ENCODE measurements at regions not wholly inside any gene's neighbourhood (a gene's known extent, or its start where the extent isn't known, plus 50 kb on each side); places are given as distances from the start of the nearest gene placed in this dataset.

DNA sequence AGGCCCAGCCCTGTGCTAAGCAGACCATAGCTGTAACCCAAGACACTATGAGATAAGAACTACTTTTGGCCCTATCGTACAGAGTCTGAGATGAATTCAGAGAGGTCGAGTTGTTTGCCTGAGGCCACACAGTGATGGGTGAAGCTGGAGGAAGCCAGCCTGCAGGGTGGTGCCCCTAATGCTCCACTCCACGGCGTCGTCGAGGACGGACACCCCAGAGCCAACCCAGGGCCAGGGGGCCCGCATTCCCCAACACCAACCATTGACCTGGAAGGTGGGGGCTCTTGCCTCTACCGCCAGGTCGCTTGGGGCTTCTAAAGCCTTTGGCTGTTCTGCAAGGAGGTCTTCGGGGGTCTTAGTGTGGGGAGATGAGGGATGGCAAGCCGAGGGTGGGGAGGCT lies 84.1 kb downstream of the IRF8 start:
- no peak for TF ChIP-seq POLR2A (IDR thresholded peaks at IDR 0.05)
- TF ChIP-seq EP300 (IDR thresholded peaks at IDR 0.05), result no peak
- TF ChIP-seq, protein P1, sequence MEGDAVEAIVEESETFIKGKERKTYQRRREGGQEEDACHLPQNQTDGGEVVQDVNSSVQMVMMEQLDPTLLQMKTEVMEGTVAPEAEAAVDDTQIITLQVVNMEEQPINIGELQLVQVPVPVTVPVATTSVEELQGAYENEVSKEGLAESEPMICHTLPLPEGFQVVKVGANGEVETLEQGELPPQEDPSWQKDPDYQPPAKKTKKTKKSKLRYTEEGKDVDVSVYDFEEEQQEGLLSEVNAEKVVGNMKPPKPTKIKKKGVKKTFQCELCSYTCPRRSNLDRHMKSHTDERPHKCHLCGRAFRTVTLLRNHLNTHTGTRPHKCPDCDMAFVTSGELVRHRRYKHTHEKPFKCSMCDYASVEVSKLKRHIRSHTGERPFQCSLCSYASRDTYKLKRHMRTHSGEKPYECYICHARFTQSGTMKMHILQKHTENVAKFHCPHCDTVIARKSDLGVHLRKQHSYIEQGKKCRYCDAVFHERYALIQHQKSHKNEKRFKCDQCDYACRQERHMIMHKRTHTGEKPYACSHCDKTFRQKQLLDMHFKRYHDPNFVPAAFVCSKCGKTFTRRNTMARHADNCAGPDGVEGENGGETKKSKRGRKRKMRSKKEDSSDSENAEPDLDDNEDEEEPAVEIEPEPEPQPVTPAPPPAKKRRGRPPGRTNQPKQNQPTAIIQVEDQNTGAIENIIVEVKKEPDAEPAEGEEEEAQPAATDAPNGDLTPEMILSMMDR (IDR thresholded peaks at IDR 0.05), result no peak
- WGBS, 2 donors, result 83 to 91% methylated on average over 7 to 10 of the region's 12 CpGs
- DNase-seq (ENCODE audit: low spot score in 2 of 2), result no peak
- Histone ChIP-seq H3K27ac (no peak overlapping the region), H3K27me3 (no peaks in the 10 kb centered on the region), H3K36me3 (no peaks in the 10 kb centered on the region), H3K4me1 (peaks cover 0 to 48% (median 18%) of the 10 kb centered on the region in 4 donors), H3K9me3 (no peaks in the 10 kb centered on the region), H3K4me3 (no peak overlapping the region)

DNA sequence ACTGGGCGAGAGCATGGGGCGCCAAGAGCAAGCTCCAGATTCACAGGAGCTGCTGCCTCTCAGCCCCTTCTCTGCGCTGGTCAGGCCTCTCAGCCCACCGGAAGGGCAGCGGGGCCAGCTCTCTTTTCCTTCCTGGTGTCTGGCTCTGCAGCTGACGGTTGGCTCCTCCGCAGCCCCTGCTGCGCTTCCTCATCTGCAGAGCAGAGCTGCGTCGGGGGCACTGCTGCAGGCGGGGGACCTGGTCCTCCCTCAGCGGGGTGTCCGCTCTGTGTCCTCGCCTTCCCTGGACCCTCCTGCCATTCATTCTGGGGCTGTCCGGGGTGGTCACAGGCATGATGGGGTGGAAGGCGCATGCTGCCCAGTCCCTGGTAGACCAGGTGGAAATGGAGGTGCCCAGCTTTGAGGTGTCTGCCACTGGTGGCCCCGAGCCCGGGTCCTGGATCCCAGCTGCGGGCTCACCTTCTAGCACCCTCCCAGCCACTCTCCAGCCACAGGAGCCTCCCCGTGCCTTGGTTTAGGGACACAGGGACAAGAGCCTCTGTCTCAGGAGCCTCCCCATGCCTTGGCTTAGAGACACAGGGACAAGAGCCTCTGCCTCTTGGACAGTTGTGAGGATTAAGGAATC lies 84.8 kb downstream of the IRF8 start:
- Histone ChIP-seq H3K4me3 (no peak overlapping the region), H3K27ac (no peak overlapping the region), H3K4me1 (peaks cover 0 to 41% (median 16%) of the 10 kb centered on the region in 4 donors), H3K9me3 (no peaks in the 10 kb centered on the region), H3K27me3 (no peaks in the 10 kb centered on the region), H3K36me3 (no peaks in the 10 kb centered on the region)
- TF ChIP-seq POLR2A (IDR thresholded peaks at IDR 0.05), result no peak
- DNase-seq (ENCODE audit: low spot score in 2 of 2), result no peak
- 75 to 82% methylated on average over 16 to 20 of the region's 20 CpGs for WGBS, 2 donors

DNA sequence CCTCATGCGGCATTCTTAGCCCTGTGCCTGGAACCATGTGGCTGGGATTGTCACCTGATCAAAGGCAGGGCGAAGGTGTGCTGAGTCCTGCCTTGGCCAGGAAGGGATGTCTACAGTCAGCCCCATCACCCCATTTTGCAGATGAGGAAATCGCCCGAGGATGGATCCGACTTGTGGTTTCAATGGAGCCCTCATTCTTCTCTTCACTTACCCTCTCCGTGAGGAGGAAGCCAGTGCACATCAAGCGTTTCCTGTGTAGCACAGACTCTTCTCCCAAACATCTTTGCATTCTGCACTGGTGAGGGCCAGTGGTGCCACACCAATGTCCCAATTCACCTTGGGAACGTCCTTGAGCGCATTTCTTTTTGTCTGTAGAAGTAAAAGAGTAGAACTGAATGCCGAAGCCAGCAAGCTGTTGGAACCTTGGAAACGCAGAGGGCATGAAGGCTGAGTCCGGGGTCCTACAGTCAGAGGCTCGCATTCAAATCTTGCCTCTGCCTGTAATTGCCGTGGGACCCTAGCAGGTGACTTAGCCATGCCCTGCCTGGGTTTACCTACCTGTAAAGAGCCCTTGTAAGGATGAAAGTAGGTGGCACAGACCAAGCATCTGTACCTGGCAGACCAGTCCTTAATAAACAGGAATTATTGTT lies 85.4 kb downstream of the IRF8 start:
- Histone ChIP-seq H3K27ac (peak overlapping the region in 1 of 4 donors; percentile 8), H3K4me1 (peaks cover 0 to 35% (median 14%) of the 10 kb centered on the region in 4 donors), H3K36me3 (no peaks in the 10 kb centered on the region), H3K4me3 (no peak overlapping the region), H3K27me3 (no peaks in the 10 kb centered on the region), H3K9me3 (no peaks in the 10 kb centered on the region)
- no peak for DNase-seq (ENCODE audit: low spot score in 2 of 2)
- TF ChIP-seq POLR2A (IDR thresholded peaks at IDR 0.05), result no peak
- WGBS, 2 donors, result 89% methylated on average over 11 to 14 of the region's 14 CpGs

DNA sequence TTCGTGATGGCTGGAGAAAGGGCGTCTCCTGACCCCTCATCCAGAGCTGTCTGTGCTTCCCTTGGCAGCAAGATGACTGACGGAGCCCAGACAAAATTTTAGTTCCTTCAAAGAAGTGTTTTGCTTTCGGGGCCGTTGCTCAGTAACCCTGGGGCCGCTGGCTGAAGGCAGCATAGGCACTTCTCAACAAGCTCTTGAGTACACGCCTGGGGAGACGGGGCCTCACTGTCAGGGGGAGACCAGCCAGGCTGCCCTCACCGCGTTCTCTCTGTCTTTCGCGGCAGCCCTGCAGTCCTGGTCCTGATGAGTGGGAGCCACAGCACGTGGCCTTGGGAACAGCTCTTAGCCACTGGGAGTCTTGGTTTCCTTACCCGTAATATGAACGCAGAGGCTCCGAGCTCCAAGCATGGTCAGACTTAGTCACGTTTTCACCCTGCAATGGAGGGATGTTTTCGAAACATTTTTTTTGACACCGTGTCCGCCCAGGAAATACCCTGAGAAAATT lies 86.0 kb downstream of the IRF8 start:
- H3K36me3 ChIP-seq, result no peaks in the 10 kb centered on the region
- H3K27me3 ChIP-seq, result no peaks in the 10 kb centered on the region
- no peaks in the 10 kb centered on the region for H3K9me3 ChIP-seq
- no peak for DNase-seq (ENCODE audit: low spot score in 2 of 2)
- TF ChIP-seq, protein P1 (IDR thresholded peaks at IDR 0.05), result no peak
- TF ChIP-seq POLR2A (IDR thresholded peaks at IDR 0.05), result no peak
- 55 to 63% methylated on average over 20 of the region's 20 CpGs for WGBS, 2 donors
- H3K4me1 ChIP-seq, result peaks cover 0 to 40% (median 14%) of the 10 kb centered on the region in 4 donors
- H3K4me3 ChIP-seq, result no peak overlapping the region
- peak overlapping the region in 1 of 4 donors; percentile 8 for H3K27ac ChIP-seq

DNA sequence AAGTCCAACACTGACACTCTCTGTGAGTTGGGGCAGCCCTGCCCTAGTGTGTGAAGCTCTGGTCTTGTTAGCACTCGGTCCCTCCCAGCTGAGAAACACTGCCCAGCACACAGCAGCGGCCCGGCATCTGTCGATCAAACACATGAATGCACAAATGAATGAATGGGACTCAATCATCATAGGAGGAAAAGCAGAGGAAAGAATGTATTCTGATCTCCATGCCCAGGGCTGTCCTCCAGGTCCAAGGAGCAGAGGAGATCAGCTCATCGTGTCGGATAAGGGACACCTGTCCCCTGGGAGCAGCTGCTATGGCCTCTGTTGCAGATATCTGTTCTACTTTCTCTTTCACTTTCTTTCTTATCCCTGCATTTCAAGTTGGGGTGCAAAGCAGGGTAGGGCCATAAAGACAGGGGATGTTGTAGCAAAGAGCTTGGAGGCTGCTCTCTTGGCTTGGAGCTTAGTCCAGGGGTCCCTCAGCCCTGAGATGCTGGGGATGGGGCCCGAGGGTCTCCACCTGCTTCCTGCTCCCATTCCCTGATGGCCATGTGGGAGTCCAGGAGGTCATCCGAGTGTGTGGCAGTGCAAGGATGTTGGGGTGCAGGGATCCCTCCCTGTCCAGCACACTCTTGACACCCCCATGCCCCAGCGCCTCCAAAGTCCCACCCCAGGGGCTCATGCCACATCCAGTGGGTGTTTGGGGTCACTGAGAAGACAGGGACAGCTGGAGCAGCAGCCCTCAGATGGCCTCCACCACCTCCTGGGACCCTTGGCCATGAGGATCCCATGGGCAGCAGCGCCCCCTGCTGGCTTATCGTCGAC lies 88.2 kb downstream of the IRF8 start:
- 33 to 53% methylated on average over 9 to 10 of the region's 12 CpGs for WGBS, 2 donors
- no peak for DNase-seq (ENCODE audit: low spot score in 2 of 2)
- H3K4me1 ChIP-seq, result peaks cover 0 to 37% (median 11%) of the 10 kb centered on the region in 4 donors
- no peak for TF ChIP-seq POLR2A (IDR thresholded peaks at IDR 0.05)
- TF ChIP-seq, protein P1 (IDR thresholded peaks at IDR 0.05), result peak; percentile 42 to 74 (median 63)
- peak overlapping the region in 2 of 4 donors; percentile 52 to 59 for H3K27ac ChIP-seq
- no peaks in the 10 kb centered on the region for H3K36me3 ChIP-seq
- H3K4me3 ChIP-seq, result peak overlapping the region in 2 of 4 donors; percentile 15 to 36
- H3K27me3 ChIP-seq, result no peaks in the 10 kb centered on the region
- no peaks in the 10 kb centered on the region for H3K9me3 ChIP-seq

DNA sequence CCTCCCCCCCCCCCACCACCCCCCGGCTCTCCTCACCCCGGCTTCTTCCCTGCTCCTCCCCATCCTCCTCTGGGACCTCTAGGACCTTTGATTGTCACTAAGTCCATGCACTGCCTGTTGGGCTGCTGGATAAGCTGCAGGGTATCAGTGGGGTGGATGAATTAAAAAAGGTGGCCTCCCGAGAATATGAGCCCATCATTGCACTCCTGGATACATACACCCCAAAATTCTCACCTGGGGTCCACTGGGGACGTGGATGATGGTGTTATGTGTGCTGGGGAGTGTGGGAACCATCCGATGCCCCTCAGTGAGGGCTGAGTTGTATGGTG lies 88.8 kb downstream of the IRF8 start:
- 51 to 81% methylated on average over 3 to 5 of the region's 5 CpGs for WGBS, 2 donors
- no peaks in the 10 kb centered on the region for H3K36me3 ChIP-seq
- peaks cover 0 to 31% (median 6%) of the 10 kb centered on the region in 4 donors for H3K4me1 ChIP-seq
- TF ChIP-seq, protein P1 (IDR thresholded peaks at IDR 0.05), result no peak
- TF ChIP-seq EP300 (IDR thresholded peaks at IDR 0.05), result no peak
- no peak for TF ChIP-seq POLR2A (IDR thresholded peaks at IDR 0.05)
- H3K27me3 ChIP-seq, result no peaks in the 10 kb centered on the region
- no peak for DNase-seq (ENCODE audit: low spot score in 2 of 2)
- H3K9me3 ChIP-seq, result no peaks in the 10 kb centered on the region
- no peak overlapping the region for H3K4me3 ChIP-seq
- peak overlapping the region in 2 of 4 donors; percentile 12 to 52 for H3K27ac ChIP-seq

Data from tibial nerve (tissue), 4 donors.